HL-60 (cell line): ENCODE measurements at regions not wholly inside any gene's neighbourhood (a gene's known extent, or its start where the extent isn't known, plus 50 kb on each side); places are given as distances from the start of the nearest gene placed in this dataset.

ENCODE experiments used
- DNase-seq, 2 experiments: peaks; one replicate each; pipeline ENCODE4 v3.0.0-alpha.2; 2010 to 2020; ENCODE audit warnings: low read depth in 1 of 2, low spot score in 1 of 2
- H3K27ac ChIP-seq: fragments of 250-450 bp; sonication (Bioruptor Pico); replicated peaks from 2 replicates; pipeline ENCODE4 v1.5.1; 2020; ENCODE audit warnings: mild to moderate bottlenecking, moderate library complexity
- H3K27me3 ChIP-seq: fragments of 250-450 bp; sonication (Bioruptor Pico); 2 replicates; pipeline ENCODE4 v1.5.1; 2021; ENCODE audit warnings: mild to moderate bottlenecking, moderate library complexity; ENCODE audit not compliant: insufficient read depth, poor library complexity, severe bottlenecking
- H3K4me3 ChIP-seq: replicated peaks from 2 replicates; pipeline ENCODE4 v1.5.1; 2011; ENCODE audit warnings: mild to moderate bottlenecking, control low read depth, low read length; ENCODE audit not compliant: insufficient read depth
- GABPA ChIP-seq: IDR thresholded peaks from 2 replicates; pipeline ENCODE4 v1.6.1; 2012; ENCODE audit warnings: low read depth
- POLR2AphosphoS5 ChIP-seq: IDR thresholded peaks from 2 replicates; pipeline ENCODE4 v1.6.1; 2012; ENCODE audit warnings: low read depth
- REST ChIP-seq: IDR thresholded peaks from 2 replicates; pipeline ENCODE4 v1.6.1; 2012; ENCODE audit warnings: low read depth; ENCODE audit not compliant: insufficient replicate concordance
- SPI1 ChIP-seq: IDR thresholded peaks from 2 replicates; pipeline ENCODE4 v1.6.1; 2012; ENCODE audit warnings: low read depth, mild to moderate bottlenecking, borderline replicate concordance
- TF ChIP-seq, protein P1 (sequence below): IDR thresholded peaks from one replicate; pipeline ENCODE4 v1.5.1; 2011; ENCODE audit warnings: low read length, control low read depth, inconsistent platforms; ENCODE audit not compliant: insufficient read depth

DNA sequence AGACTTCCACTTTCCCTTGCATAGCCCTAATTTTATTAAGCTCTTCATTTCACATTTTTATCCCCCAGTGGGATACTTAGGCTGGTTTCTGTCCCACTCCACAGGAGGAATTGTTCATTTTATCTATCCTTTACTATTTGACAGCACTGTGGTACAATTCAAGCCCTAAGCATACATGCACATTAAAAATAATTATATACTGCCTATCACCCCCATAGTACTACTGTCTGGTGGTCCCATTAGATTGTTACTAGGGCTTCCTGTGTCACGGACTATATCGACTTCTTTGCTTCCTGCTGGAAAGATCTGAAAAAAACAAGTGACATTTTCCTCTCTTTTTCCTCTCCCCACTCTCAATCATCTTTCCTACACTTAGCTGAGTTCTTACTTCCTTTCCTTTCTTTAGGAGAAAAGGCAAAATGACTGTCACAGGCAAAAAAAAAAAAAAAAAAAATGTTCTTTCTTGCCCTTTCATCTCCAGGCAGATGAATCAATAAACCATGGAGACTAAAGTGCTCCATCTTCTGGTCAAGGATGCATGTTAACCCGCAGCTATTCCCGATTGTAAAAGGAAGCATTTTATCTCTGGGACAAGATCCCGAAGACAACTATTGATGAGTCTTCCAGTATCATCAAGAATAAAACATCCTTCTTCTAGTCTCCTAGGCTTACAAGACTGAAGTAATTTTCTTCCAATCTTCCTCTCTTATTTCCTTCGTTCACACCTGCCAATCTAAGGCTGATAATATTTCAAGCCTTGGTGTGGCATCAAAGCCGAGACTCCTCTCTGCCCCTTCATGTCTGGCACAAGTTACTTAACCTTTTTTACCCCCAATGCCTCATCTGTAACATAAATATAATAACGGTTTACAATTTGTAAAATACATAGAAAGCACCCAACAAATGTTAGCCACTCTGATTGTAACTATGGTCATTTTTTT, 94.4 kb upstream of the PLEKHG7 start:
- Histone ChIP-seq H3K4me3 (no peak overlapping the region), H3K27ac (no peak overlapping the region), H3K27me3 (no peaks in the 10 kb centered on the region)
- TF ChIP-seq REST = no peak
- TF ChIP-seq, protein P1, sequence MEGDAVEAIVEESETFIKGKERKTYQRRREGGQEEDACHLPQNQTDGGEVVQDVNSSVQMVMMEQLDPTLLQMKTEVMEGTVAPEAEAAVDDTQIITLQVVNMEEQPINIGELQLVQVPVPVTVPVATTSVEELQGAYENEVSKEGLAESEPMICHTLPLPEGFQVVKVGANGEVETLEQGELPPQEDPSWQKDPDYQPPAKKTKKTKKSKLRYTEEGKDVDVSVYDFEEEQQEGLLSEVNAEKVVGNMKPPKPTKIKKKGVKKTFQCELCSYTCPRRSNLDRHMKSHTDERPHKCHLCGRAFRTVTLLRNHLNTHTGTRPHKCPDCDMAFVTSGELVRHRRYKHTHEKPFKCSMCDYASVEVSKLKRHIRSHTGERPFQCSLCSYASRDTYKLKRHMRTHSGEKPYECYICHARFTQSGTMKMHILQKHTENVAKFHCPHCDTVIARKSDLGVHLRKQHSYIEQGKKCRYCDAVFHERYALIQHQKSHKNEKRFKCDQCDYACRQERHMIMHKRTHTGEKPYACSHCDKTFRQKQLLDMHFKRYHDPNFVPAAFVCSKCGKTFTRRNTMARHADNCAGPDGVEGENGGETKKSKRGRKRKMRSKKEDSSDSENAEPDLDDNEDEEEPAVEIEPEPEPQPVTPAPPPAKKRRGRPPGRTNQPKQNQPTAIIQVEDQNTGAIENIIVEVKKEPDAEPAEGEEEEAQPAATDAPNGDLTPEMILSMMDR = peak; percentile 34
- peak in 1 of 2 experiments; percentile 9 for DNase-seq

GRCh38 chr12:92606956-92607355, 95.8 kb upstream of the PLEKHG7 start:
- no peak for DNase-seq
- Histone ChIP-seq H3K27me3 (no peaks in the 10 kb centered on the region), H3K4me3 (no peak overlapping the region), H3K27ac (no peak overlapping the region)
- TF ChIP-seq GABPA (no peak), REST (no peak), POLR2AphosphoS5 (no peak)
- TF ChIP-seq, protein P1 = no peak

GRCh38 chr12:92605621-92606170, 97.1 kb upstream of the PLEKHG7 start:
- no peak for DNase-seq
- no peak overlapping the region for H3K4me3 ChIP-seq
- TF ChIP-seq POLR2AphosphoS5 (no peak), GABPA (no peak), REST (no peak), SPI1 (no peak)
- TF ChIP-seq, protein P1 = no peak
- no peak overlapping the region for H3K27ac ChIP-seq
- H3K27me3 ChIP-seq = no peaks in the 10 kb centered on the region
